KBM-7 (cell line): ENCODE measurements at regions not wholly inside any gene's neighbourhood (a gene's known extent, or its start where the extent isn't known, plus 50 kb on each side); places are given as distances from the start of the nearest gene placed in this dataset.

Experiments
- DNase-seq: peaks from one replicate; pipeline ENCODE4 v3.0.0-alpha.2; 2015
- in situ Hi-C: fragments of 300-500 bp; cut with MboI; formaldehyde crosslinking; loops from 2 replicates; pipeline ENCODE4 v1.14.3; 2020; ENCODE audit warnings: low sequenced_read_pairs, low pct_unique_long_range_greater_than_20kb, mixed read lengths

DNA sequence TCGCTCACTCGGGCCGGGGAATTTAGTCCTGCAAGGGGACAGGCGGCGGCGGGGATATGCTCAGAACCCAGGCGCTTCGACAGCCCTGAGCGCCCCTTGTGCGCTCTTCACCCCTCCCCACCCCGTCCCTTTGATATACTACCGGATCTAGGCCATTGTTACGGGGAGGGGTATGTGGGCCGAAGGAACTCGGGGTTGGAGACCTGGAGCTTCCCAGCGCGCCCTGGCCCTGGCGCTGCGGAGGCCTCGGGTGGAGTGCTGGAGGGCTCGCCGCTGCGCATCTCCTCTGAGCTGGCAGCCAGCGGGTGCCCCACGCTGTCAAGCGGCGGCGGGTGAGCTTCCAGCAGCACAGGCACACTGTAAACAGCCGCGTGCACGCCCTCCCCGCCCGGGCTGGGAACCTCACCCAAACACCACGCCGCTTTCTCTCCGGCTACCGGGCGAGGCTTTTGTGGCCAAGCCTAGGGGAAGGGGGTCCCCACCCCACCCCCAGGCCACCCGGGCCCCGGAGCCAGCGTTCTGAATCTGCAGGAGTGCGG is 54.5 kb upstream of the BCOR start:
- in situ Hi-C loops: no loop called here
- DNase-seq: no peak

- DNase-seq: no peak
- in situ Hi-C loops: no loop called here
These were observed 53.7 kb upstream of the BCOR start for GRCh38 chrX:40151211-40152172.

- no peak for DNase-seq
These were observed 52.7 kb upstream of the BCOR start for GRCh38 chrX:40150503-40150902.

GRCh38 chrX:40149286-40150175 is 51.8 kb upstream of the BCOR start:
- DNase-seq: no peak
- in situ Hi-C loops: no loop called here

More at GRCh38 chrX:40150503-40150902, 52.7 kb upstream of the BCOR start:
- in situ Hi-C loops: no loop called here

- peak; percentile 90 for DNase-seq
- in situ Hi-C loops: no loop called here
These were observed 50.9 kb upstream of the BCOR start for GRCh38 chrX:40148385-40149285.

GRCh38 chrX:40147971-40148370 is 50.2 kb upstream of the BCOR start:
- DNase-seq: no peak
- in situ Hi-C loops: no loop called here
